Skin of body (tissue), 1 donor: ENCODE measurements at regions not wholly inside any gene's neighbourhood (a gene's known extent, or its start where the extent isn't known, plus 50 kb on each side); places are given as distances from the start of the nearest gene placed in this dataset.
"Not testable (repeated sequence)": the region's sequence is repeated elsewhere in the genome, so short reads cannot be mapped to it uniquely, and the experiment has no call there.

ENCODE experiments used
- DNase-seq: peaks from one replicate; lab custom pipeline; 2025; lab: John Stamatoyannopoulos, UW

DNA sequence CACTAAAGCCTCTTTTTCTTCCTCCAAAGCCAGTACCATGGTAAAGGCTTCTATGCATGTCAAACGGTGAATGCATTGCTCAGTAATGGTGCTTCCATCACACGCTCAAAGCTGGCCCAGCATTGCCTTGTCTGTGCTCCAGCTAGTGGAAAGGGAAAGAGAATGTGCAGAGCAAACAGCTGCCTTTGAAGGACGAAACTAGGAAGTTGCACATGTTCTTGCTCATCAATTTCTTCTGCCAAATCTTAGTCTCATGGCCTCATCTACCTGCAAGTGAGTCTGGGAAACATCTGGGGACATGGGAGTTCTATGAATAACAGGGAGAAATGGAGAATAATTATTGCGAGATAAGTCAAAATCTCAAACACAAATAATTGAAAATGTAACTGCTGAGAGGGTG lies 216.5 kb upstream of the SSTR4 start:
- DNase-seq: peak; percentile 77

DNA sequence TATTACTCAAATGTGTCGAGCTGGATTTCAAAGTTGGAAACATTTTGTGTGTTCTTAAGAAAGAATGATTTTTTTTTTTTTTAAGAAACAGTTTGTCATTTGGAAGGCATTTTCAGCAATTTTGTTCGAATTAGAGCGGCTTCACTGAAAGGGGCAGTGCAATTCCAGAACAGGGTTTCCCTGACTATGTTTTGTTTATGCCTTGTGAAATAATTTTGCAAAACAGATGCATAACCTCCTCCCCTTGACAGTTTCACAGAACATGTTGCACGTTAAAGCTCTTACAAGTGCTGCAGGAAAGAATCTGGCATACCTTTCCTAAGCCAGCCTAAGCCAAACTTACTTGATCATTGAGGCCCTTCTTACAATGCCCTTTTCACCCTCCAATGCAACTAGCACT lies 216.0 kb upstream of the SSTR4 start:
- DNase-seq: peak; percentile 84

DNA sequence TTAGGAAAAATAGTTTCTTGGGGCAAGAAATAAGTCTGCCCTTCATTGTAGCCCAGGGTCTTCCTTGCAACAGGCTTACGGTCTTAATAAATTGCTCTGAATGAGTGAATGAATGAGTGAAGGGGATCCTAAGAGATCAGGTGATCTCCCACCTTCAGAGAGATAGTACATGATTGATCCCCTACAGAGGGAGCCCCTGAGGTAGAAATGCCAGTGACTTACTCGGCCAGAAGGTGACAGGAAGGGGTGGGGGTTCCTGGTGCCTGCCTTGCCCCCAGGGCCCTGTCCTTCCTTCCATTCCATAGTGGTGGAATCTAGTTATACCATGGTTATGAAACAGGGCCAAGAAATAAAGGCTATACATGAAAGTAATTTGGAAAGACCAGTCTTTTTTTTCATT lies 215.3 kb upstream of the SSTR4 start:
- no peak for DNase-seq

DNA sequence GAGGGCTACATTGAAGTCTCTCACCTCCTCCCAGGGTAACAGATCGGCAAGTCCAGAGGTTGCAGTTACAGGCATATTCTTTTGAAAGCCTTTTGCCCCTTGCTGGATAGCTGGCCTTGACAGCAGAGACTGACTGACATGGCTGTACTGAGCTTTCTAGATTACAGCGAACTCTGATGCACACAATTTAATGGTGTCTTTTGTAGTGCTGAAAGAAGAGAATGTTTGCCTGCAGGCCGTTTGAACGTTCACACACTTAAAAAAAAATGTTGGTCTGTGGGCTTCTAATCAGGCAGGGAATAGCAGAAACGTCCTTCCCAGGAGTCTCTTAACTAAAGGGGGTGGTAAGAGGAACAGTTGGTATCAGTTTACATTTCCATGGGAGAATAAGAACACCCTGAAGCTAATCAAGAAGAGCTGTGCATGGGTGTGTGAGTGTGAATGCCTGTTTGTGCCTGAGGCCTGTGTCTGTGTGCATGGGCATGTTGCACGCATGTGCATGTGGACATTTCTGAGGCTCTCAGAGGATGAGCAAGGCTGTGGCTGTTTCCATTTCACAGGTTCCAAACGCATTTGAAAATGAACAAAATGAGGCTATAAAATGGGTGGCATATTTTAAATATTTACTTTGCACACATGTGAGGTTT lies 213.9 kb upstream of the SSTR4 start:
- DNase-seq: peak; percentile 47

DNA sequence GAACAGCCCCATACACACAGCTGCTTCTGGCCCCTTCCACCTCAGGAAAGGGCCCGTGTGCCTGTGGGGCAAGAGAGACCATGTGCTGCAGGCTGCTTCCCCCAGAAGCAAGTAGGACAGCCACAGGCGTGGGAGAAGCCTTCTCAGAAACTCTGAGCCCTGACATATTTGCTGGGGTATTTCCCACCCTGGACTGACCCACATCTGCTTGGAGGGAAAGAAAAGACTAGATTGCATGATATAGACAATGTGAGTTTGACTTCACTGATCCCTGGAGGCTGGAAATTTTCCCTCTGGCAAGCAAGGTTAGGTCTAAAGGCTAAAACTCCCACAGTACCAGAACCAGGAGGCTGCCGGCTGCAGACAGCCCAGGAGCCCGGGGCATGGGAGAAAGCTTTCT lies 213.3 kb upstream of the SSTR4 start:
- no peak for DNase-seq

DNA sequence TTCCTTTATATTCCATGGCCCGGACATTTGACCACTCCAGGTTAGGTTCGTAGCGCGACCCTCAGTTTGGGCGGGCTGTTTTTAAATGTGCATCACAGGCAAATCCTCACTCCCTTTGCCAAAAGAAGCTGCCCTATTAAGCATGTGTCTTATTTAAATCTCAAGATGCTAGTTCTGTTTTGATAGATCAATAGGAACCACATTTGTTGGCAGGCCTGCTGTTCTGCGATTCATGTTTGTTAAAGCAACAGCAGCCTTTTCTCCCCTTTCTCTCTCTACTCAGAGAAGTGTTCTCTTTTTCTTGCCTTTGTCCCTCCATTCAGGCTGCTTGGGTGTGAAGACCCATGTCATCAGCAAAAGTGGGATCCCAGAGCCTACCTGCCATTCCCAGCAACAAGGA lies 212.0 kb upstream of the SSTR4 start:
- peak; percentile 64 for DNase-seq

DNA sequence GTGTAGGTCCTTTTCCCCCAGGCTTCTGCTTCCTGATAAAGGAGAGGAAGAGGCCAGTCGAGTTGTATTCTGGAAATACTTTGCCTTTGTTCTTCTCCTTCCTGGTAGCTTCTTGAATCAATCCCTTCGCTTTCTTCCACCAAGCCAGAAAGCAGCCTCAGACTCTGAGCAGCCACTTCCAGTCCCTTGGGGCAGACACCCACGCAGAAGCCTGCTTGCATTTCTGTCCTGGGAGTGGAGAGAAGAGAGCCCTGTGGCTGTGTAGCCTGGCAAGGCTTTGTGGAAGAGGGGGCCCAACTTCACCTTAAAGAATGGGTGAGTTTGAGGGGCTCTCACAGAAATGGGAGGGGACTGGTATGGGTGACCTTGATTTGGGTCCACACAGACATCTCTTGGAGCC lies 211.0 kb upstream of the SSTR4 start:
- no peak for DNase-seq

DNA sequence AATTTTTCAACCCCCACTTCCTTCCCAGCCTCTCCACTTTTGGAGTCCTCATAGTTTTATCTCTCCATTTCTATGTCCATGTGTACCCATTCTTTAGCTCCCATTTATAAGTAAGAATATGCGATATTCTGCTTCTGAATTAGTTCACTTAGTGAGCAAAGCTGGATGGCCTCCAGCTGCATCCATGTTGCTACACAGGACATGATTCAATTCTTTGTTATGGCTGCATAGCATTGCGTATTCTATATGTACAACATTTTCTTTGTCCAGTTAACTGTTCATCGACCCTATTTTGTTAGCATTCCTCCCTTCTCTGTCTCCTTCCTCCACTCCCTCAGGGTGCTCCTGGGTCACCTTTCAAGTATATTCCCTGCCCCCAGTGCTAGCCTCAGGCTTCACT lies 210.0 kb upstream of the SSTR4 start:
- DNase-seq: no peak

DNA sequence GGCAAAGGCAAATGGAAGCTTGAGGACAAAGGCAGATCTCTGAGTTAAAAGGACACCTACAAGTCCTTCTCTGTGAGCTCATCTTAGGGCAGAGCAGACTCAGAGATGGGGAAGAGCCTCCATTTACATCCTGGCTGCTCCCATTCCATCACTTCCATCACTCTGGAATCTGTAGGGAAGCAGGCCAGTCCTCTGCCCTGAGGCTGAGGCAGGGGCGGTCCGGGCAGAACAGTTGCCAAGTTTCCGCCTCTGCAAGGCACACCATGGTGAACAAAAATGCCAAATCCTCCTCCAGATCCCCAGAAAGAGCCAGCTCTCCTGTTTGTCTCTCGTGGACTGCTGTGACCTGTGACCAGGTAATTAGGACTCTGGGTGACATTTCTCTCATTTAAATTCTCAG lies 209.6 kb upstream of the SSTR4 start:
- no peak for DNase-seq

DNA sequence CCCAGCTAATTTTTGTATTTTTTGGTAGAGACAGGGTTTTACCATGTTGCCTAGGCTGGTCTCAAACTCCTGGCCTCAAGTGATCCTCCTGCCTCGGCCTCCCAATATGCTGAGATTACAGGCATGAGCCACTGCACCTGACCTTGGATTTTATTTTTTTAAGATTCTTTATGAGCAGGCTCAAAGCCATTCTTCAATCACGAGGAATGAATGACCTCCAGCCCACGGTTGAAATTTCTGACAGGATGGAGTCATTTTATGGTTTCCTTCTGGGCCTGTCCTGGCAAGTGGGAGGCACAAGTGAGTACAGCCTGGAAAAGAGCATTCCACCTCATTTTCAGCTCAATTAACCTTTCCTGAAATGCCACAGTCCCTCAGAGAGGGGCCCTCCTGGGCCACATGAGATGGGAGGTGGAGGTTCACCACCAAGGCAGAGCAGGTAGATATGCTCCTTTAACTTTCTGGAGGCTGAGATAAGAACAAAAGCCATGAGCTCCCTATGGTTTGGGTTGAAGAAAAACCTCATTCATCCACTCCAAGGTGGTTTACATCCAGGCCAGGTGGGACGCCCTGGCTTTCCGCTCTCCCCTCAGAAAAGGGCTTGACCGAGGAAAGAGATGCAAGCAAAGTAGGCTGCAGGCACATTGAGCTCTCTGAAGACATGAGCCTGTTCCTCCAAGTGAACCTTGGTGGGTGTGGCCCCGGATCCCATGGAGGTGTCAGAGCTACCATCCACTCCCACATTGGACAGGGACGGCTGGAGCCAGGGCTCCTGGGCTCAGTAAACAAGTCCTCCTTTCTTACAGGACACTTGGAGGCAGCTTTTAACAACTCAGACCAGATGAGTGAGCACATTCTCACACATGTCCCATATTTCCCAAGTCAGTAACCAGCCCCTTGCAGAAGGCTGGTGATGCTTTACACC lies 208.5 kb upstream of the SSTR4 start:
- no peak for DNase-seq

DNA sequence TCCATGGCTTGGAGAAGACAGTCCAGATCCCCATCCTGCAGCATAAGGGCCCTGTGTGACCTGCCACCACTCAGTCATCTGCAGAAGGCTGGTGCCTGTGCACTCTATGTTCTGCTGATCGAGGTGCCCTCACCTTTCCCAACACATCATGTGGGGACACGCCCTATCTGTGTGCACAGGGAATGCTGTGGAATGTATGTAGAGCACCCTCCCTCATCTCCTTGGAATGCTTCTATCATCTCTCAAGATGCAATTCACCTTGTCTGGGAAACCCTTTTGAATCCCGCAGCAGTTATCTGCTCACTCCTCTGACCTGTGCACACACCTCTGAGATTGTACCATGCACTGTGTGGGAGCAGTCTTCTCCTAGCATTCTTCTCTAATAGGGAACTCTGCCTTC lies 207.2 kb upstream of the SSTR4 start:
- DNase-seq: no peak

DNA sequence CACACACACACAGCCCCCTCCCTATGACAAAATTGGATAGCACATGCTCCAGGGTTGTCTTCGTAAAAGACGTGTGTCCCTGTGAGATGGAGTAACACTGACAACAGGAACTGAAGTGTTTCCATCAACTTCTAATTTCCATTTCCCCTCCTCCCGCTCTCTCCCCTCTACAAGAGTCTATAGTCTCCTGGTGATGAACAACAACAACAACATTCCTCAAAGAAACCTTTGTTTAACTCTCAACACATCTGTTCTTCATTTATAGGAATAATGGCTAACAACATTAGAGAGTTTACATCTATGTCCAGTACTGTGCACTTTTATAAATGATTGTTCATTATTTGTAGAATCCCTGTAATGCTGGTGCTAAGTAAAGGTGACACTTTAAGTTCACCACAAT lies 205.8 kb upstream of the SSTR4 start:
- peak; percentile 57 for DNase-seq

DNA sequence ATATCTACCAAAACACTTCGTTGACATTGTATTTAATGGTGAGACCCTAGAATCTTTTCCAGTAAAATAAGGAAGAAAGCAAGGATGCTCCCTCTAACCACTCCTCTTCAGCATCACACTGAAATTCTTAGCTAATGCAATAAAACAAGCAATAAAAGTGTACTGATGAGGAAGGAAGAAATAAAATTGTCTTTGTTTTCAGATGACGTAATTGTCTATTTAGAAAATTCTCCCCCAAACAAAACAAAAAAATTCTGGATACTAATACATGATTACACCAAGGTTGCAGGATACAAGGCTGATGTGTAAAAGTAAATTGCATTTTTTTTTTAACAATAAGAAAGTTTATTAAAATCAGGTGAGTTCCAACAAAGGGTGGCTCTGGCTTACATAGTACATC lies 205.0 kb upstream of the SSTR4 start:
- no peak for DNase-seq

DNA sequence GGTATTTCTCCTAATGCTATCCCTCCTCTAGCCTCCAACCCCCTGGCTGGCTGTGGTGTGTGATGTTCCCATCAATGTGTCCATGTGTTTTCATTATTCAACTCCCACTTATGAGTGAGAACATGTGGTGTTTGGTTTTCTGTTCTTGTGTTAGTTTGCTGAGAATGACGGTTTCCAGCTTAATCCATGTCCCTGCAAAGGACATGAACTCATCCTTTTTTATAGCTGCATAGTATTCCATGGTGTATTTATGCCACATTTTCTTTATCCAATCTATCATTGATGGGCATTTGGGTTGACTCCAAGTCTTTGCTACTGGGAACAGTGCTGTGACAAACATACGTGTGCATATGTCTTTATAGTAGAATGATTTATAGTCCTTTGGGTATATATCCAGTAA lies 204.4 kb upstream of the SSTR4 start:
- not testable (repeated sequence) for DNase-seq

DNA sequence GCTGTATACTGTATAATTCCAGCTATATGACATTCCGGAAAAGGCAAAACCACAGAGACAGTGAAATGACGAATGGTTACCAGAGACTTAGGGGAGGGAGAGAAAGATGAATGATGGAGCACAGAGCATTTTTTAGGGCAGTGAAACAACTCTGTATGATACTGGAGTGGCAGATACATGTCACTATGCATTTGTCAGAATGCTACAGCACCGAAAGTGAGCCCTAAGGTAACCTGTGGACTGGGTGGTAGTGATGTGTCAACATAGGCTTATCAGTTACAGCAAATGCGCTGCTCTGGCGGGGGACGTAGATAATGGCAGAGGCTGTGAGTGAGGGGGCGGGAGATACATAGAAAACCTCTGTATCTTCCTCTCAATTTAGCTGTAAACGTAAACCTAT lies 201.3 kb upstream of the SSTR4 start:
- peak; percentile 57 for DNase-seq

DNA sequence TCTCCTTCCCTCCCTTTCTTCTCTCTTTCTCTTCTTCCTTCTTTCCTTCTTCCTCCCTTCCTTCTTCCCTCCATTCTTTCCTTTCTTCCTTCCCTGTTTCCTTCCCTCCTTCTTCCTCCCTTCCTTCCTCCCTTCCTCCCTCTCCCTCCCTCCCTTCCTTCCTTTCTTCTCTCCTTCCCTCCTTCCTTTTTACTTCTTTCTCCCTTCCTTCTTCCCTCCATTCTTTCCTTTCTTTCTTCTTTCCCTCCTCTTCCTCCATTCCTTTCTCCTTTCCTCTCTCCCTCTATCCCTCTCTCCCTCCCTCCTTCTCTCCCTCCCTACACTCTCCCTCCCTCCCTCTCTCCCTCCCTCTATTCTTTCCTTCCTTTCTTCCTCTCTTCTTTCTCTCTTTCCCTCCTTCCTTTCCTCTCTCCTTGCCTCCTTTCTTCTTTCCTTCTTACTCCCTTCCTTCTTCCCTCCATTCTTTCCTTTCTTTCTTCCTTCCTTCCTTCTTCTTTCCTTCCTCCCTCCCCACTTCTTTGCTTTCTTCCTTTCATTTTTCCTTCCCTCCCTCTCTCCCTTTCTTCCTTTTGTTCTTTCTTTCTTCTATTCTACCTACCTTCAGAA lies 200.4 kb upstream of the SSTR4 start:
- no peak for DNase-seq

DNA sequence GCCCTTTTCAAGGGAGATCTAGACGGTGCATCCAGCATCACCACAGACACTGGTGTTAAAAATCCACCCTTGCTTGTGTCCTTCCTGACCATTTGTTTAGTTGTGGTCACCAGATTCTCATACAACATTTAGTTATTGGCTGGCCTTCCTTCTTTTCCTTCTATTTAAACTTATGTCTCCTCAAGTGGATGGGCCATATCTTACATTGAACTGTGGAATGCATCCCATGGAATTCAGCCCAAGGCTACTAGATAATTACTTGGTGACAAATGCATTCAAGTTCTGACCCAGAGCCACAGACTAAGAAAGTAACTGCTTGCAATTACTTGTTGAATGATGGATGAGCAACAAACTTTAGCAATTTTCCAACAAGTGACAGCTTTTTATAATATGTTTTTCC lies 198.9 kb upstream of the SSTR4 start:
- DNase-seq: no peak

DNA sequence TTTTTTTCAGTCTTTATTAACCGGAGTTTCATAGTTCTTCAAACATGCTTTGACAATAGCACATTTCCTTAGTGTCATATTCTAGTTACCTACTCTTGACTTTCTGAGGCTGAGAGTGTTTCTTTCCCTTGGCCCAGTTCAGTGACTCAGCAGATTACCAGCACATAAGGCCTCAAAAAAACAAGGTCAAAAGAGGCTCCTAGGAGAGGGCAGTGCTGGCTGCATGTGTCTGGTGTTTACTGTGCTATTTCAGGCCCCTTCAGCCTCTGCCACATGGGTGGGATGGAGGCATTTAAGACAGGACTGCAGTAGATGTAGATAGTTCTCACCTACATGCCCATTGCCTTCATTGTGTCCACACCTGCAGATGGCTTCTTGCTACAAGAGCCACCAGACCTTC lies 198.2 kb upstream of the SSTR4 start:
- DNase-seq: no peak

DNA sequence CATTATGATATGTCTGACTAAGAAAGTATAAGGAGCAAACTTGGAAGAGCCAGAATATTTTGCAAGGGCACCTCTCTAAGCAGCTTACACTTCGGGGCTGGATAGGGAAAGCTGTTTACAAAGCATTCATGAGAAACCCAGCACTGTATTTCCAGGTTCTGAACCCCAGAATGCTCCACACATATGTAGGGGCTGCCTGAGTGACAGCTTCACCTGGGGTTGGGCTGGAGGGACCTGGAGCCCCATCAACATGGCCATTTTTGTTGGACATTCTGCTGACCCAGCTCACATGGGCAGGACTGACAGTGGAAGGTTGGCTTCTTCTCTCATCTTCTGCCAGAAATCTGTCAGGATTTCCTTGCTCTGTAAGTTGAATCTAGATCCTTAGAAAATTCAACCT lies 197.1 kb upstream of the SSTR4 start:
- no peak for DNase-seq

DNA sequence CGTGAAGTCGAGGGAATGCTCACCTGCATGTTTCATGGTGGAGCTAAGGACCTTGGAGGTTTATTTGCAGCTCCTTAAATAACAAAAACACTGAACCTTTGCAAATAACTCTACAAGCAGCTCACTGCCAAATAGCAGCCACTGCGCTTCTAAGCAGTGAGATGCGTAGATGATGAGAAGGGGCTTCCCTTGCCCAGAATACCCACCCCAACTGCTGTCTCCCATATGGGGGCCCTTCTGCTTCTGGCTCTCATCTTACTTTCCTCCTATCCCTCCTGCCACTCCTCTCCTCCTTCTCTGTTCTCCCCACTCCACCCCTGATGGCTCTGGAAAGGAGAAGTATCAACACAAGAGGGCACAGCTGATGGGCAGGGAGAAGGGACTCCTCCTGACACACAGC lies 193.3 kb upstream of the SSTR4 start:
- DNase-seq: no peak

DNA sequence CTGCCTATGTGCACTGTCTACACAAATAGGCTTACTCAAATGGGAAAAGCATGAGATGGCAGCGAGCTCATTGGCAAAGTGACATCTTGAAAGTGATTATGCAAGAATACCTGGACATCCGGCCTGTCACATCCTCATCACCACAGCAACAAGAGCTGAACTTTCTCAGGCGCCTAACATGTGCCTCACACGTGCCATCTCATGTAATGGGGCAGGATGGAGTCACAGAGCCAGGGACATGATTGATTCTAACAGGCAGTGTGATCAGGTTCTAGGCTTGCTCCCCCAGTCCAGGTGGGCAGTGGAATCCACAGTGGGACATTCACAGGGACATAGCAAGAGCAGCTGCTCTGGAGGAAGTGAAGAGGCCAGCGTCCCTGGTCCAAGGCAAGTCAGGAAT lies 192.3 kb upstream of the SSTR4 start:
- no peak for DNase-seq

DNA sequence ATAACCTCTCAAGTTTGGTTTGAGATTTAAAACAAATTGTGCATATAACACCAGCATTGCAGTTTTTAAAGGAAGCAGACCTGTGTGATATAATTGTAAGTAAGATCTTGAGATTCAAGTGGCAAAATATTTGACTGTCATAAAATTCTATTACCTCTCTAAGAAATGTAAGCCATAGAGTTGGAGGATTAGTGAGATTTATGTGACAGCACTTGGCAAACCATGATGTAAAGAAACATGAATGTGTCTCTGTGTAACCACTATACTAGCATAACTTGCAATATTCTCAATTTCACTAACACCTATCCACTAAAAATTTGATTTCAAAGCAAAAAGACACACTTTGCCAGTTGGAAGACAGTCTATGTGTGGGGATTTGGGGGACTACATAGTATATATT lies 190.2 kb upstream of the SSTR4 start:
- no peak for DNase-seq

DNA sequence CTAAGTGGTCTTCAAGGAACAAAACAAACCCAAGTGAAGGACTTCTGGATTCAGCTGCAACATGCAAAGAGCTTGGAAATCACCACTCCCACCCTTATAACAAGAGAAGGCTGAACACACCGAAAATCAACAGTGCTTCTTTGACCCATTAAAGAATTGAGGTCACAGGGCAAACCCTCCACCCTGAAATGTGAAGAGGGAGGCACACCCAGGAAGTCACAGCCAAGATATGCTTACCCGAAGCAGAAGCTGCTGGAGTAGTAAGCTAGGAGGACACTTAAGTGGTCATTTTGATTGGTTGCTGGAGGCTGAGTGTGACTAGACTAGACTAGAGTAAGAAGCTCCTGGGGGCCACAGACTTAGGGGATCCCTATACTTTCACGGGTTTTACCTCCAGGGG lies 188.2 kb upstream of the SSTR4 start:
- DNase-seq: no peak
